Breast epithelium (tissue), 3 donors: ENCODE measurements at regions not wholly inside any gene's neighbourhood (a gene's known extent, or its start where the extent isn't known, plus 50 kb on each side); places are given as distances from the start of the nearest gene placed in this dataset.

ENCODE experiments used
- POLR2A ChIP-seq: fragments of 450-650 bp; IDR thresholded peaks from one replicate; pipeline ENCODE4 v1.6.1; 2016; ENCODE audit warnings: antibody characterized with exemption, mild to moderate bottlenecking, moderate library complexity
- TF ChIP-seq, protein P1 (sequence below), 3 donors: fragments of 450-650 bp; IDR thresholded peaks; one replicate each; pipeline ENCODE4 v1.5.1; 2016 to 2017; ENCODE audit warnings: antibody characterized with exemption in 3 of 3, mild to moderate bottlenecking in 3 of 3, moderate library complexity in 3 of 3

DNA sequence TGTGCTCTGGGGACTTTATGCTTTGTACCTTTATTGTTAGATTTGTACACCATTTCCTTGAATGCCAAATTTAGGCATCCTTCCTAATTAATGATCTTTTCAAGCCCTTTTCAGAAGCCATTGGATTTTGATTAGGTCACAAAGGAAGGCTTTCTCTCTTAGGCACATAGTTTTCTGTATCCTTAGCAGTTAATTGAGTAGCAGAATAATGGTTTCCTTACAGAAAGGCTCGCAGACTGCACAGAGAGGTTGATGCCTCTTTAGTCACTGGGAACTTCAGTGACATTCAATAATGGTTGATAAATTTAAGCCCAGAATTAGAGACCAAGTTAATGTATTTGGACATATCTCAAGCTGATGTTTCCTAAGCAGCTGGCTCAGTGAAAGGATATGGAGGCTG is 139.1 kb upstream of the VGLL2 start:
- no peak for TF ChIP-seq POLR2A
- TF ChIP-seq, protein P1, sequence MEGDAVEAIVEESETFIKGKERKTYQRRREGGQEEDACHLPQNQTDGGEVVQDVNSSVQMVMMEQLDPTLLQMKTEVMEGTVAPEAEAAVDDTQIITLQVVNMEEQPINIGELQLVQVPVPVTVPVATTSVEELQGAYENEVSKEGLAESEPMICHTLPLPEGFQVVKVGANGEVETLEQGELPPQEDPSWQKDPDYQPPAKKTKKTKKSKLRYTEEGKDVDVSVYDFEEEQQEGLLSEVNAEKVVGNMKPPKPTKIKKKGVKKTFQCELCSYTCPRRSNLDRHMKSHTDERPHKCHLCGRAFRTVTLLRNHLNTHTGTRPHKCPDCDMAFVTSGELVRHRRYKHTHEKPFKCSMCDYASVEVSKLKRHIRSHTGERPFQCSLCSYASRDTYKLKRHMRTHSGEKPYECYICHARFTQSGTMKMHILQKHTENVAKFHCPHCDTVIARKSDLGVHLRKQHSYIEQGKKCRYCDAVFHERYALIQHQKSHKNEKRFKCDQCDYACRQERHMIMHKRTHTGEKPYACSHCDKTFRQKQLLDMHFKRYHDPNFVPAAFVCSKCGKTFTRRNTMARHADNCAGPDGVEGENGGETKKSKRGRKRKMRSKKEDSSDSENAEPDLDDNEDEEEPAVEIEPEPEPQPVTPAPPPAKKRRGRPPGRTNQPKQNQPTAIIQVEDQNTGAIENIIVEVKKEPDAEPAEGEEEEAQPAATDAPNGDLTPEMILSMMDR (IDR thresholded peaks at IDR 0.05) = no peak
